Activated T-cell treated with anti-CD3 and anti-CD28 coated beads for 24 hours (primary cell): ENCODE measurements at regions not wholly inside any gene's neighbourhood (a gene's known extent, or its start where the extent isn't known, plus 50 kb on each side); places are given as distances from the start of the nearest gene placed in this dataset.
"Not testable (repeated sequence)": the region's sequence is repeated elsewhere in the genome, so short reads cannot be mapped to it uniquely, and the experiment has no call there.

Experiments
- DNase-seq: peaks from one replicate; pipeline ENCODE4 v3.0.0-alpha.2; 2020; ENCODE audit warnings: low read depth

GRCh38 chr14:71328183-71328582 lies 420.9 kb downstream of the PCNX1 start:
- DNase-seq = no peak

GRCh38 chr14:71328954-71329353 lies 421.7 kb downstream of the PCNX1 start:
- no peak for DNase-seq

GRCh38 chr14:71331403-71331802 lies 424.1 kb downstream of the PCNX1 start:
- DNase-seq = no peak

GRCh38 chr14:71332476-71332875 lies 425.2 kb downstream of the PCNX1 start:
- no peak for DNase-seq

GRCh38 chr14:71333705-71334104 lies 426.4 kb downstream of the PCNX1 start:
- no peak for DNase-seq

GRCh38 chr14:71336489-71337192 lies 429.4 kb downstream of the PCNX1 start:
- DNase-seq = no peak

GRCh38 chr14:71338153-71338552 lies 430.9 kb downstream of the PCNX1 start:
- no peak for DNase-seq

GRCh38 chr14:71339650-71340415 lies 432.6 kb downstream of the PCNX1 start:
- DNase-seq = no peak

DNA sequence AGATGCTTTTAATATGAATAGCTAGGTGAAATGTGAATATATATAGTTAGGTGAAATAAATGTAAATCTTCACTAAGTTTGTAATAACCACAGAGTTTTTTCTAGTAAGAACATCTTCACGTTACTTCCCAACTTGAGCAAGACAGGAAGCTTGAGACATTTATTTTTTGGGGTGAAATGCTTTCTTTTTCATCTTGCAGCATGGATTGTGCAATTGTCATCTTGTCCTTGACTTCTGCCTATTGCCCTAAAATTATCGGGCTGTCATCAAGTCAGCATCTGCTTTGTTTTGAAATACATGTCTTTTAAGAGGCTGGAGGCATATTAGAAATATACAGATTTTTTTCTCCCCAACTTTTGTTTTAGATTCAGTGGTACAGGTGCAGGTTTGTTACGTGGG lies 433.9 kb downstream of the PCNX1 start:
- no peak for DNase-seq

DNA sequence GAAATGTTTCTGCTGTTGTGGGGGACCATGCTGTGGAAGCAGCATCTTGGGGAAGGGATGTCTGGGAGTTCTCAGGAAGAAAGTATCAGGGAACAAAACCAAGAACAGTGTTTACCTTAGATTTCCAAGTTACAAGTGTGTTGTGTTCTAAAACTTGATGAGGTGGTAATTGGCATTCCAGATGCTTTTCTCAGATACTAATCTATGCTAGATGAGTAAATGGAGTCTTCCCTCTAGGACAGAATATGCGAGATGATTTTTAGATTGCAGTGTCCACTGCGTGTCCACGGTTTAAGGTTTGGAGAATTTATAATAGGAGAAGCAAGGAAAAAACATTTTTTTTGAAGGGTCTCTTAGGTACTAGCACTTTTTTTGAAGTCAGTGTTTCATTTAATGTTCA lies 436.5 kb downstream of the PCNX1 start:
- DNase-seq = no peak

- DNase-seq = no peak
Measured at GRCh38 chr14:71344506-71344905, 437.2 kb downstream of the PCNX1 start.

DNA sequence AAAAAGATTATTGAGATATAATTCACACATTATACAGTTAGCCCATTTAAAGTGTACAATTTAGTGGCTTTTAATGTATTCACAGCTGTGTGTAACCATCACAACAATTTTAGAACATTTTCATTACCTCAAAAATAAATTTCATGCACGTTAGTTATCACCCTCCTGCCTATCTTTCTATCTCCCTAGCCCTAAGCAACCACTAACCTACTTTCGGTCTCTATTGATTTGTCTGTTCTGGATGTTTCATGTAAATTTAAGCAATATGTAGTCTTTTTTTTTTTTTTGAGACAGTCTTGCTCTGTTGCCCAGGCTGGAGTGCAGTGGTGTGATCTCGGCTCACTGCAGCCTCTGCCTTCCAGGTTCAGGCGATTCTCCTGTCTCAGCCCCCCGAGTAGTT lies 439.4 kb downstream of the PCNX1 start:
- DNase-seq = no peak

DNA sequence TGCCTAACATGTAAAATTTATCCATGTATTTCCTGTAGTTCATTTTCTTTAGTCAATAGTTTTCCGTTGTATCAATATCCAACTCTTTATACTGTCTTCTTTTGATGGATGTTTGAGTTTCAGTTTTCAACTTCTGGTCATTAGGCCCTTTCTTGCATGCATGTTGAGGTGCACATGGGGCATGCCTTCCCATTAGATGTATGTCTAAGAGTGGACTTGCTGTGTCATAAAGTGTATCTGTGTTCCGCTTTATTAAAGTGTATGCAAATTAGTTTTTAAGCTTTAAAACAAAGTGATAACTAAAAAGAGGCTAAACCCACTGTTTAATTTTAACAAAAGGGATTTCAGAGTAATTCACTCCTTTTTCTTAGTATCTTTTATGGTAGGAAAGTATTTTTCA lies 441.1 kb downstream of the PCNX1 start:
- no peak for DNase-seq

- no peak for DNase-seq
Measured at GRCh38 chr14:71348817-71349216, 441.6 kb downstream of the PCNX1 start.

DNA sequence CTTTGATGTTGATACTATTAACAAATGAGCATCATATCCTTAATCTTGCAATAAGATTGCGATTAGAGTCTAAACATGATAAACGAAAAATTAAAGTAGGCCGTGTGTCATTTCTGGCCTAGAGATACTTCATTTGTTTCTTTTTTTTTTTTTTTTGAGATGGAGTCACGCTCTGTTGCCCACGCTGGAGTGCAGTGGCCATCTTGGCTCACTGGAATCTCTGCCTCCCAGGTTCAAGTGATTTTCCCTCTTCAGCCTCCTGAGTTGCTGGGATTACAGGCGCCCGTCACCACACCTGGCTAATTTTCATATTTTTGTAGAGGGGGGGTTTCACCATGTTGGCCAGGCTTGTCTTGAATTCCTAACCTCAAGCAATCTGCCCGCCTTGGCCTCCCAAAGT lies 446.9 kb downstream of the PCNX1 start:
- no peak for DNase-seq

DNA sequence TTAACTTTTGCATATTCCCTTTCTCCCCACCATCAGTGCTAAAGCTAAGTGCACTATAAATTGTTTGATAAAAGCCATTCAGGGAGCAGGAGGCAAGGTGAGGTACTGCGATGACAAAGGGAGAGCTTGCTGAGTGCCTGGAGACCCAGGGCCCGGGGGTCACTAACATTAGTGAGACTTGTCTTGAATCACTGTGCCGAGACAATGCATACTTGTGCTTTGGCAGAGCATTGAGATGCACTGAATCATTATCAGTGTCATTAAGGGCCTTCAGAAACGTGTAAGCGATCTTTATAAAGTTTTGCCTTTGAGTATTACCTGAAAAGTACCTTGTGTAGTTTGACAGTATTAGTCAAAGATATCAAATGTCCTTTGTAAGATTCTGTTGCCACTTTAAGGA lies 447.5 kb downstream of the PCNX1 start:
- no peak for DNase-seq

DNA sequence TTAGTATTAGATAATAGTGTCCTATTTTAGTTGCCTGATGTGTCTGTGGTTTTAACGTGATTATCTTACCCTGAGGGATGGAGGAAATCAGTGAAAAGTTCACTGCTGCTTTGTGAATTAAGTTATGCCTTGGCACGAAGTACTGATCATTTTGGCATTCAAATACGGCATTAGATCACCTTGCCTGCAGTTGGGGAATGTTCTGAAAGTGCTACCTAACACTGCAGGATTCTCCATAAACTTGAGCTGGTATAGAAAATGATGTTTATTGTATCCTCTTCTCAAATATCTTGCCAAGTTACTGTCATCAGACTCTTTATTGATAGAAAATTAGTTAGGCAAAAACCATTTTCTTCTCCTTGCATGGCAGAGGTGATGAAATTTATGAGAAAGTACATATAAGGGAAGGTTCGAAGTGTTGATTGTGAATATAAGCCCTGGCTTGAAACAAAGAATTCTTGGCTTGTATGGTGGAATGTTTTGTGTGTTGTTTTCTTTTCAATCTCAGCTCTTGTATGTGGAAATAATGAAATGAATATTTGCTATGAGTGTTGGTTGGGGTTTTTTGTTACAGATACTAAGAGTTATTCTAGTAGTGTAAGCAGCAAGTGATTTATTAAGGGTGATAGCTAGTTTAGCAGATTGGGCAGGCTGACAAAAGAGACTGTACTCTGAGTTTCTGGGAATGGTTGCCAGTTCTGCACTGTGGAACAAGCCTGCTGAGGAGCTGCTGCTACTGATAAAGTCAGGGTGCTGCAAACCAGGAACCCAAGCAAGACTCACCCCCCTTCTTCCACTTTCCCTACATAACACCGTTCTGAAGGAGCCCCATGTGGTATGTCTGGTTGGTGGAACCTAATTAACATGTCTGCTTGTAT lies 448.3 kb downstream of the PCNX1 start:
- DNase-seq = no peak

DNA sequence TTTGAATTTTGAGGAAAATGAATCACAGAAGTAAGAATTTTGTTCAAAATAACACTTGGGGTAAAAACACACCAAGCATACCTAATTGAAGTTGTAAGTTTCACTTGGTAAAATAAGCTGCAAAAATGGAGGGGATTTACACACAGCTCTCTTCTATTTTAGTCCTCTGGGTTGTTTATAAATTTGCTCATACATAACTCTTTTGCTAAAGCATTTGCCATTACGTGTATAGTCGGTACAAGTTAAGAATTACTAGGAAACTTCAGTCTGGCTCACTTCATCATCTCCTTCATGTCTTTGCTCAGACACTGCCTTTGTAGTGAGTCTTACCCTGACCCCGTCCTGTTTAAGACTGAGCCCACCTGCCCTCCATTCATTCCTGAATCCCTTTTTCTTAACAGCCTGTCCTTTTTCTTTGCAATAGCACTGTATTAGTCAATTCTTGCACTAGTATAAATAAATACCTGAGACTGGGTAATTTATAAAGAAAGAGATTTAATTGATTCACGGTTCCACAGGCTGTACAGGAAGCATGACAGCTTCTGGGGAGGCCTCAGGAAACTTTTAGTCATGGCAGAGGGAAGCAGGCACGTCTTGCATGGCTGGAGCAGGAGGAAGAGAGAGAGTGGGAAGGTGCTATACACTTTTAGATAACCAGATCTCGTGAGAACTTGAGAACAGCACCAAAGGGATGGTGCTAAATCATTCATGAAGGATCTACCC lies 451.1 kb downstream of the PCNX1 start:
- DNase-seq = no peak

- not testable (repeated sequence) for DNase-seq
Measured at GRCh38 chr14:71358932-71359421, 451.7 kb downstream of the PCNX1 start.

DNA sequence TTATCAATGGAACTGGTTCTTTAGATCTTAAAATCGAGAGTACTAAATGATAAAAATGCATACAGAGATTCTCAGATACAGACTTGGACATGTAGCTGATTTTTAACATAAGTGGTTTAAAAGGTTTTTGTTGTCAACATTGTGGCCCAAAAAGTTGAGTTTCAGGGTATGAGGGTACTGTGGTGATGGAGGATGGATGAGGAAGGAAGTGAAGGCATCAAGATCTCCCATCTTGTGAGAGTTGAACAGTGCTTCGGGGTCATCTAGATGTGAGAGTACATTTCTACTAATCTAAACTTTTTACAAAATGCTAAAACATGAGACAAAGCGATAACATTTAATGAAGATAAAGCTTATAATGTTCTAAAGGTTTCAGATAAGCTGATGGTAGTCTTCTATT lies 452.6 kb downstream of the PCNX1 start:
- no peak for DNase-seq

GRCh38 chr14:71361336-71361735 lies 454.1 kb downstream of the PCNX1 start:
- no peak for DNase-seq

DNA sequence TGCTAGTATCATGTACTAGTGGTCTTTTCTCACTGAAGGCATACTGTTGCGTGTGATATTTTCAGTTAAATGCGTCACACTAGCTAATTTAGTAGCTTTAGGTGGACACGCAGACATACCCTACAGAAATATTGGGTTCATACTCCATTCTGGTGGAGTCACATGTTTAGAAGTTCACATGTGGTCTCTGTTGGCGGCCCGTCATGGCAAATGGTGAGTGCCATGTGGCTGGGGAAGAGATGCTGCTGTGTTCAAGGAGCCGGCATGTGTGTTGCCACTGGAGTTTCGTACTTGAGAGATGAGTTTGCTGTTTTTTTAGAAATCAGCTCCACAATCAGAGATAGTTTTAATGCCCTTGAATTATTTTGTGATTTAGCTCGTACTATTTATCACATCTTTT lies 454.6 kb downstream of the PCNX1 start:
- DNase-seq = no peak
